ENCODE measurements at regions not wholly inside any gene's neighbourhood (a gene's known extent, or its start where the extent isn't known, plus 50 kb on each side); places are given as distances from the start of the nearest gene placed in this dataset.
"Not testable (repeated sequence)": the region's sequence is repeated elsewhere in the genome, so short reads cannot be mapped to it uniquely, and the experiment has no call there.

GRCh38 chr9:90175257-90175656, 467.4 kb downstream of the DIRAS2 start:
- H3K9me3 Mint-ChIP-seq, result peaks cover 5% of the 10 kb centered on the region
- no peak overlapping the region for H3K4me3 Mint-ChIP-seq
- peaks cover 7% of the 10 kb centered on the region for H3K27me3 Mint-ChIP-seq (ENCODE audit: low read depth, poor library complexity)
- no peaks in the 10 kb centered on the region for H3K4me1 Mint-ChIP-seq
- no peak for TF ChIP-seq CTCF (IDR thresholded peaks at IDR 0.05)
- no peak for DNase-seq
- H3K27ac Mint-ChIP-seq, result no peak overlapping the region
- H3K36me3 Mint-ChIP-seq (ENCODE audit: low read depth), result no peaks in the 10 kb centered on the region

GRCh38 chr9:90175865-90176264, 466.8 kb downstream of the DIRAS2 start:
- no peak overlapping the region for H3K4me3 Mint-ChIP-seq
- peaks cover 5% of the 10 kb centered on the region for H3K9me3 Mint-ChIP-seq
- H3K36me3 Mint-ChIP-seq (ENCODE audit: low read depth), result no peaks in the 10 kb centered on the region
- H3K4me1 Mint-ChIP-seq, result no peaks in the 10 kb centered on the region
- peaks cover 8% of the 10 kb centered on the region for H3K27me3 Mint-ChIP-seq (ENCODE audit: low read depth, poor library complexity)
- TF ChIP-seq CTCF (IDR thresholded peaks at IDR 0.05), result no peak
- H3K27ac Mint-ChIP-seq, result no peak overlapping the region
- no peak for DNase-seq

- Mint-ChIP-seq H3K27me3 (ENCODE audit: low read depth, poor library complexity) (peaks cover 14% of the 10 kb centered on the region), H3K4me1 (no peaks in the 10 kb centered on the region), H3K4me3 (no peak overlapping the region), H3K9me3 (no peaks in the 10 kb centered on the region), H3K36me3 (ENCODE audit: low read depth) (no peaks in the 10 kb centered on the region), H3K27ac (no peak overlapping the region)
- no peak for TF ChIP-seq CTCF (IDR thresholded peaks at IDR 0.05)
- no peak for DNase-seq
Measured at GRCh38 chr9:90176901-90177300, 465.7 kb downstream of the DIRAS2 start.

- no peak for DNase-seq
- Mint-ChIP-seq H3K4me1 (no peaks in the 10 kb centered on the region), H3K27ac (no peak overlapping the region), H3K36me3 (ENCODE audit: low read depth) (no peaks in the 10 kb centered on the region), H3K4me3 (no peak overlapping the region), H3K27me3 (ENCODE audit: low read depth, poor library complexity) (peaks cover 20% of the 10 kb centered on the region), H3K9me3 (no peaks in the 10 kb centered on the region)
- TF ChIP-seq CTCF (IDR thresholded peaks at IDR 0.05), result no peak
Measured at GRCh38 chr9:90180381-90180780, 462.2 kb downstream of the DIRAS2 start.

- Mint-ChIP-seq H3K4me3 (no peak overlapping the region), H3K27ac (no peak overlapping the region), H3K36me3 (ENCODE audit: low read depth) (no peaks in the 10 kb centered on the region), H3K27me3 (ENCODE audit: low read depth, poor library complexity) (peaks cover 12% of the 10 kb centered on the region), H3K4me1 (no peaks in the 10 kb centered on the region), H3K9me3 (peaks cover 34% of the 10 kb centered on the region)
- no peak for DNase-seq
- TF ChIP-seq CTCF (IDR thresholded peaks at IDR 0.05), result no peak
Measured at GRCh38 chr9:90188656-90189055, 454.0 kb downstream of the DIRAS2 start.

- H3K27me3 Mint-ChIP-seq (ENCODE audit: low read depth, poor library complexity), result peaks cover 12% of the 10 kb centered on the region
- DNase-seq, result no peak
- no peak overlapping the region for H3K4me3 Mint-ChIP-seq
- TF ChIP-seq CTCF (IDR thresholded peaks at IDR 0.05), result no peak
- H3K27ac Mint-ChIP-seq, result no peak overlapping the region
- H3K4me1 Mint-ChIP-seq, result no peaks in the 10 kb centered on the region
- no peaks in the 10 kb centered on the region for H3K36me3 Mint-ChIP-seq (ENCODE audit: low read depth)
- H3K9me3 Mint-ChIP-seq, result peaks cover 38% of the 10 kb centered on the region
Measured at GRCh38 chr9:90189306-90189705, 453.3 kb downstream of the DIRAS2 start.

GRCh38 chr9:90192465-90192864, 450.2 kb downstream of the DIRAS2 start:
- not testable (repeated sequence) for H3K27ac Mint-ChIP-seq; H3K27me3 Mint-ChIP-seq (ENCODE audit: low read depth, poor library complexity); H3K4me1 Mint-ChIP-seq; DNase-seq; H3K4me3 Mint-ChIP-seq; H3K36me3 Mint-ChIP-seq (ENCODE audit: low read depth)
- peaks cover 42% of the 10 kb centered on the region for H3K9me3 Mint-ChIP-seq
